Prostate gland (tissue), 2 donors: ENCODE measurements at regions not wholly inside any gene's neighbourhood (a gene's known extent, or its start where the extent isn't known, plus 50 kb on each side); places are given as distances from the start of the nearest gene placed in this dataset.

ENCODE experiments used
- CTCF ChIP-seq, 4 experiments: fragments of 200-600 bp in 2 of 4; fragments of 450-650 bp in 2 of 4; sonication (generic) in 2 of 4; IDR thresholded peaks; 1 replicate in 3 of 4; 2 replicates in 1 of 4; pipeline ENCODE4 v1.5.1; 2016 to 2019; ENCODE audit warnings: antibody characterized with exemption in 4 of 4, mild to moderate bottlenecking in 2 of 4, moderate library complexity in 2 of 4
- POLR2AphosphoS5 ChIP-seq: sonication (generic); formaldehyde crosslinking; IDR thresholded peaks from one replicate; pipeline ENCODE4 v1.6.1; 2017; ENCODE audit warnings: antibody characterized with exemption

GRCh38 chr18:74019864-74020263, 127.8 kb downstream of the FBXO15 start:
- TF ChIP-seq POLR2AphosphoS5, result no peak
- no peak for TF ChIP-seq CTCF (IDR thresholded peaks at IDR 0.05)
